ENCODE measurements at regions not wholly inside any gene's neighbourhood (a gene's known extent, or its start where the extent isn't known, plus 50 kb on each side); places are given as distances from the start of the nearest gene placed in this dataset.

GRCh38 chr12:126547905-126548304 lies 1482.7 kb downstream of the AACS start:
- peaks cover 4% of the 10 kb centered on the region for H3K36me3 Mint-ChIP-seq (ENCODE audit: insufficient read depth, unreplicated experiment)
- H3K4me1 Mint-ChIP-seq (ENCODE audit: insufficient read depth, unreplicated experiment): peaks cover 10% of the 10 kb centered on the region
- no peak for DNase-seq (ENCODE audit: unreplicated experiment)
- intact Hi-C loops (cut with micrococcal nuclease): no loop called here
- H3K27ac Mint-ChIP-seq (ENCODE audit: low read depth, unreplicated experiment): no peak overlapping the region
- CTCF ChIA-PET: no interaction called here
- BruUV-seq (replicated peaks): no TSS peak
- no peaks in the 10 kb centered on the region for H3K9me3 Mint-ChIP-seq (ENCODE audit: unreplicated experiment)
- H3K4me3 Mint-ChIP-seq (ENCODE audit: unreplicated experiment): no peak overlapping the region
- TF ChIP-seq CTCF (IDR thresholded peaks at IDR 0.05; ENCODE audit: unreplicated experiment): no peak
- H3K27me3 Mint-ChIP-seq (ENCODE audit: insufficient read depth, unreplicated experiment): no peaks in the 10 kb centered on the region
- POLR2A ChIA-PET: no interaction called here

GRCh38 chr12:126551869-126552268 lies 1486.6 kb downstream of the AACS start:
- no peak for DNase-seq (ENCODE audit: unreplicated experiment)
- no peaks in the 10 kb centered on the region for H3K27me3 Mint-ChIP-seq (ENCODE audit: insufficient read depth, unreplicated experiment)
- H3K9me3 Mint-ChIP-seq (ENCODE audit: unreplicated experiment): no peaks in the 10 kb centered on the region
- BruUV-seq (replicated peaks): no TSS peak
- H3K4me3 Mint-ChIP-seq (ENCODE audit: unreplicated experiment): no peak overlapping the region
- H3K27ac Mint-ChIP-seq (ENCODE audit: low read depth, unreplicated experiment): no peak overlapping the region
- no peaks in the 10 kb centered on the region for H3K4me1 Mint-ChIP-seq (ENCODE audit: insufficient read depth, unreplicated experiment)
- intact Hi-C loops (cut with micrococcal nuclease): no loop called here
- CTCF ChIA-PET: no interaction called here
- H3K36me3 Mint-ChIP-seq (ENCODE audit: insufficient read depth, unreplicated experiment): no peaks in the 10 kb centered on the region
- TF ChIP-seq CTCF (IDR thresholded peaks at IDR 0.05; ENCODE audit: unreplicated experiment): no peak
- POLR2A ChIA-PET: no interaction called here

DNA sequence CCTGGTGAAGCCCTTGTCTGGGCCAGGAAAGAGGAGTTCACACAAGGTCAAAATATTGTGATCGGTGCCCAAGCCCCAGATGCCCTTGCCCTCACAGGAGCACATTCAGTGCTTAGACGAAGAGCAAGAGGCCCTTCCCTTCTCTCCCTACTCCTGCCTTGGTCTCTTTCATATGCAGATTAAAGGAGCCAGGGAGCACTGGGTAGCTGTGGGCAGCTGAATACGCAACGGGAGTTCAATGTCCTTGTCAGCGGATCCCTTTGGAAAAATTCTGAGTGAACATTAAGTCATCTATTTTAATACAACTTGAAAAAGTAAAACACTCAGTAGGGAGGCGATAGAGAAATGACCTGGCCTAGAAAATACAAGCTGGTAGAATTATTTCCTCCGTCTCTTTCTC lies 1489.4 kb downstream of the AACS start:
- no peaks in the 10 kb centered on the region for H3K9me3 Mint-ChIP-seq (ENCODE audit: unreplicated experiment)
- no peaks in the 10 kb centered on the region for H3K27me3 Mint-ChIP-seq (ENCODE audit: insufficient read depth, unreplicated experiment)
- ChIA-PET CTCF (no interaction called here), POLR2A (no interaction called here)
- intact Hi-C loops (cut with micrococcal nuclease): no loop called here
- no TSS peak for BruUV-seq (replicated peaks)
- no peak for TF ChIP-seq CTCF (IDR thresholded peaks at IDR 0.05; ENCODE audit: unreplicated experiment)
- H3K36me3 Mint-ChIP-seq (ENCODE audit: insufficient read depth, unreplicated experiment): no peaks in the 10 kb centered on the region
- H3K27ac Mint-ChIP-seq (ENCODE audit: low read depth, unreplicated experiment): no peak overlapping the region
- no peaks in the 10 kb centered on the region for H3K4me1 Mint-ChIP-seq (ENCODE audit: insufficient read depth, unreplicated experiment)
- no peak for DNase-seq (ENCODE audit: unreplicated experiment)
- H3K4me3 Mint-ChIP-seq (ENCODE audit: unreplicated experiment): no peak overlapping the region

DNA sequence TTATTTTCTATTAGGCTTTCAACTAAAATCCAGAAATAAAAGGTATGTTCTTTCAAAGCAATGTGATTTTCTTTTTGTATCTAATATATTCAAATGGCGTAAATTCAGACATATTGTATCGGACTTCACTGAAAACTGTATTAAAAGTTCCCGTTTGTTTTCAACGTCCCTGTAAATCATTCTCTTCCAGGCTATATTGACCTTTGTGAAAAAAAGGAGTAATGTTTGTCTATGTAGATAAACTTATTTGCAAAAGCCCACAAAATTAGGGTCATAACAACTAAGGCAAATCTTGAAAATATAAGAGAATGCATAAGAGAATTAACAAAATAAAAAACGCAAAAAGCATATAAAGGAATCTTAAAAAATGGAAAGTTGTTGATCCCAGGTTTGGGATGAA lies 1492.4 kb downstream of the AACS start:
- no TSS peak for BruUV-seq (replicated peaks)
- H3K4me3 Mint-ChIP-seq (ENCODE audit: unreplicated experiment): no peak overlapping the region
- no peak for TF ChIP-seq CTCF (IDR thresholded peaks at IDR 0.05; ENCODE audit: unreplicated experiment)
- CTCF ChIA-PET: no interaction called here
- DNase-seq (ENCODE audit: unreplicated experiment): no peak
- intact Hi-C loops (cut with micrococcal nuclease): no loop called here
- H3K9me3 Mint-ChIP-seq (ENCODE audit: unreplicated experiment): no peaks in the 10 kb centered on the region
- H3K36me3 Mint-ChIP-seq (ENCODE audit: insufficient read depth, unreplicated experiment): no peaks in the 10 kb centered on the region
- POLR2A ChIA-PET: no interaction called here
- no peaks in the 10 kb centered on the region for H3K4me1 Mint-ChIP-seq (ENCODE audit: insufficient read depth, unreplicated experiment)
- no peak overlapping the region for H3K27ac Mint-ChIP-seq (ENCODE audit: low read depth, unreplicated experiment)
- no peaks in the 10 kb centered on the region for H3K27me3 Mint-ChIP-seq (ENCODE audit: insufficient read depth, unreplicated experiment)
